H1 (cell line): ENCODE measurements at regions not wholly inside any gene's neighbourhood (a gene's known extent, or its start where the extent isn't known, plus 50 kb on each side); places are given as distances from the start of the nearest gene placed in this dataset.

Source experiments
- BCL11A ChIP-seq, 2 experiments: IDR thresholded peaks; one replicate each; pipeline ENCODE4 v1.6.1; 2011; ENCODE audit warnings: low read depth in 2 of 2, low read length in 2 of 2, mild to moderate bottlenecking in 2 of 2
- CHD7 ChIP-seq: fragments of 300-600 bp; sonication (generic); IDR thresholded peaks from 2 replicates; pipeline ENCODE4 v1.7.1; 2012; ENCODE audit warnings: low read length, moderate library complexity, mild to moderate bottlenecking, inconsistent platforms; ENCODE audit not compliant: insufficient replicate concordance
- GABPA ChIP-seq: IDR thresholded peaks from 2 replicates; pipeline ENCODE4 v1.6.1; 2011; ENCODE audit warnings: mild to moderate bottlenecking, low read length, moderate library complexity, borderline replicate concordance; ENCODE audit not compliant: insufficient read depth
- HDAC2 ChIP-seq, 2 experiments: fragments of 300-600 bp in 1 of 2; sonication (generic) in 1 of 2; IDR thresholded peaks; 2 replicates each; pipeline ENCODE4 v1.6.1; 2011 to 2012; ENCODE audit warnings: low read depth in 2 of 2, low read length in 2 of 2, mild to moderate bottlenecking in 2 of 2, moderate library complexity in 2 of 2, borderline replicate concordance in 1 of 2, inconsistent platforms in 1 of 2
- HDAC6 ChIP-seq: IDR thresholded peaks from one replicate; pipeline ENCODE4 v1.7.1; 2012; ENCODE audit warnings: low read depth, mild to moderate bottlenecking, inconsistent platforms, low read length, moderate library complexity
- POLR2AphosphoS5 ChIP-seq: IDR thresholded peaks from 2 replicates; pipeline ENCODE4 v1.6.1; 2011; ENCODE audit warnings: low read depth, low read length
- POU5F1 ChIP-seq: IDR thresholded peaks from 2 replicates; pipeline ENCODE4 v1.6.1; 2011; ENCODE audit warnings: low read depth, mild to moderate bottlenecking, low read length, moderate library complexity
- SIRT6 ChIP-seq: IDR thresholded peaks from one replicate; pipeline ENCODE4 v1.7.1; 2012; ENCODE audit warnings: low read length, inconsistent platforms
- ZNF274 ChIP-seq: IDR thresholded peaks from 2 replicates; pipeline ENCODE4 v1.7.0; 2012; ENCODE audit warnings: low read length, borderline replicate concordance; ENCODE audit errors: extremely low read depth
- TF ChIP-seq, protein P1 (sequence below): IDR thresholded peaks from 2 replicates; pipeline ENCODE4 v1.6.1; 2012; ENCODE audit warnings: inconsistent platforms

GRCh38 chr14:65819569-65819968 is 407.0 kb downstream of the FUT8 start (continued):
- TF ChIP-seq CHD7 (no peak), ZNF274 (no peak), HDAC6 (no peak), HDAC2 (IDR thresholded peaks at IDR 0.05; ENCODE audit: borderline replicate concordance in 1 of 2, low read depth in 2 of 2, low read length in 2 of 2) (no peak), BCL11A (IDR thresholded peaks at IDR 0.05; ENCODE audit: low read depth in 2 of 2, low read length in 2 of 2) (no peak), SIRT6 (no peak), POLR2AphosphoS5 (no peak), GABPA (no peak), POU5F1 (no peak)
- TF ChIP-seq, protein P1, sequence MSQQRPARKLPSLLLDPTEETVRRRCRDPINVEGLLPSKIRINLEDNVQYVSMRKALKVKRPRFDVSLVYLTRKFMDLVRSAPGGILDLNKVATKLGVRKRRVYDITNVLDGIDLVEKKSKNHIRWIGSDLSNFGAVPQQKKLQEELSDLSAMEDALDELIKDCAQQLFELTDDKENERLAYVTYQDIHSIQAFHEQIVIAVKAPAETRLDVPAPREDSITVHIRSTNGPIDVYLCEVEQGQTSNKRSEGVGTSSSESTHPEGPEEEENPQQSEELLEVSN, result no peak
- TF ChIP-seq, all 59 proteins: peak for 0
